GM21447 (cell line): ENCODE measurements at regions not wholly inside any gene's neighbourhood (a gene's known extent, or its start where the extent isn't known, plus 50 kb on each side); places are given as distances from the start of the nearest gene placed in this dataset.
"Not testable (repeated sequence)": the region's sequence is repeated elsewhere in the genome, so short reads cannot be mapped to it uniquely, and the experiment has no call there.

Source experiments
- ATAC-seq: cut with Tn5 transposase; IDR thresholded peaks from one replicate; pipeline ENCODE4 v1.9.1; 2021; ENCODE audit not compliant: unreplicated experiment

GRCh38 chr12:118536306-118536906 lies 160.1 kb downstream of the SUDS3 start:
- no peak for ATAC-seq

- no peak for ATAC-seq
Measured at GRCh38 chr12:118537481-118537917, 161.1 kb downstream of the SUDS3 start.

GRCh38 chr12:118541071-118541470 lies 164.7 kb downstream of the SUDS3 start:
- ATAC-seq = no peak

GRCh38 chr12:118541934-118542333 lies 165.6 kb downstream of the SUDS3 start:
- no peak for ATAC-seq

GRCh38 chr12:118543651-118544050 lies 167.3 kb downstream of the SUDS3 start:
- ATAC-seq = no peak

GRCh38 chr12:118544569-118544968 lies 168.2 kb downstream of the SUDS3 start:
- no peak for ATAC-seq

- ATAC-seq = not testable (repeated sequence)
Measured at GRCh38 chr12:118547606-118548005, 171.3 kb downstream of the SUDS3 start.

- ATAC-seq = no peak
Measured at GRCh38 chr12:118548887-118549509, 172.6 kb downstream of the SUDS3 start.

GRCh38 chr12:118549510-118549980 lies 173.2 kb downstream of the SUDS3 start:
- no peak for ATAC-seq

- no peak for ATAC-seq
Measured at GRCh38 chr12:118553856-118554504, 177.6 kb downstream of the SUDS3 start.

- ATAC-seq = no peak
Measured at GRCh38 chr12:118558941-118559340, 182.6 kb downstream of the SUDS3 start.

- ATAC-seq = no peak
Measured at GRCh38 chr12:118560733-118561132, 184.4 kb downstream of the SUDS3 start.

GRCh38 chr12:118571730-118572129 lies 195.4 kb downstream of the SUDS3 start:
- ATAC-seq = no peak

GRCh38 chr12:118574288-118574687 lies 197.9 kb downstream of the SUDS3 start:
- ATAC-seq = no peak

GRCh38 chr12:118575730-118576129 lies 199.4 kb downstream of the SUDS3 start:
- ATAC-seq = no peak

GRCh38 chr12:118581371-118581770 lies 205.0 kb downstream of the SUDS3 start:
- ATAC-seq = no peak

- no peak for ATAC-seq
Measured at GRCh38 chr12:118582863-118583262, 206.5 kb downstream of the SUDS3 start.

GRCh38 chr12:118586433-118586832 lies 210.1 kb downstream of the SUDS3 start:
- ATAC-seq = no peak

GRCh38 chr12:118589162-118589561 lies 212.8 kb downstream of the SUDS3 start:
- no peak for ATAC-seq

GRCh38 chr12:118590406-118591150 lies 214.2 kb downstream of the SUDS3 start:
- no peak for ATAC-seq

- ATAC-seq = no peak
Measured at GRCh38 chr12:118603610-118604361, 227.4 kb downstream of the SUDS3 start.
